Tibial artery (tissue), 4 donors: ENCODE measurements at regions not wholly inside any gene's neighbourhood (a gene's known extent, or its start where the extent isn't known, plus 50 kb on each side); places are given as distances from the start of the nearest gene placed in this dataset.

ENCODE experiments used
- DNase-seq, 2 donors: peaks; one replicate each; pipeline ENCODE4 v3.0.0-alpha.2; 2019
- H3K27ac ChIP-seq, 2 donors: fragments of 200-600 bp; sonication (generic) in 1 of 2; 1 replicate in 1 of 2; 2 replicates in 1 of 2; pipeline ENCODE4 v1.5.1; 2018 to 2019; ENCODE audit warnings: mild to moderate bottlenecking in 1 of 2
- H3K27me3 ChIP-seq, 2 donors: fragments of 200-600 bp; sonication (generic) in 1 of 2; one replicate each; pipeline versions ENCODE4 v1.5.1 to v1.6.0; 2016 to 2019
- H3K36me3 ChIP-seq, 3 donors: fragments of 200-600 bp; sonication (generic) in 2 of 3; one replicate each; pipeline ENCODE4 v1.5.1; 2016 to 2019; ENCODE audit warnings: mild to moderate bottlenecking in 2 of 3
- H3K4me1 ChIP-seq, 4 donors: fragments of 200-600 bp; sonication (generic) in 2 of 4; 1 replicate in 3 of 4; 2 replicates in 1 of 4; pipeline ENCODE4 v1.5.1; 2016 to 2019
- H3K4me3 ChIP-seq, 2 donors: fragments of 200-600 bp; sonication (generic) in 1 of 2; 1 replicate in 1 of 2; 2 replicates in 1 of 2; pipeline ENCODE4 v1.5.1; 2018 to 2019; ENCODE audit warnings: mild to moderate bottlenecking in 2 of 2
- H3K9me3 ChIP-seq, 3 donors: fragments of 200-600 bp; sonication (generic) in 1 of 3; one replicate each; pipeline ENCODE4 v1.5.1; 2016 to 2019
- intact Hi-C: fragments of 100-400 bp; cut with DNase I; formaldehyde crosslinking; loops from one replicate; pipeline ENCODE4 v1.15.0; 2023; ENCODE audit warnings: low total_unique reads
- TF ChIP-seq, protein P1 (sequence below), 2 experiments: fragments of 200-600 bp in 1 of 2; fragments of 450-650 bp in 1 of 2; IDR thresholded peaks; one replicate each; pipeline ENCODE4 v1.5.1; 2017 to 2019; ENCODE audit warnings: antibody characterized with exemption in 2 of 2, mild to moderate bottlenecking in 1 of 2, moderate library complexity in 1 of 2

DNA sequence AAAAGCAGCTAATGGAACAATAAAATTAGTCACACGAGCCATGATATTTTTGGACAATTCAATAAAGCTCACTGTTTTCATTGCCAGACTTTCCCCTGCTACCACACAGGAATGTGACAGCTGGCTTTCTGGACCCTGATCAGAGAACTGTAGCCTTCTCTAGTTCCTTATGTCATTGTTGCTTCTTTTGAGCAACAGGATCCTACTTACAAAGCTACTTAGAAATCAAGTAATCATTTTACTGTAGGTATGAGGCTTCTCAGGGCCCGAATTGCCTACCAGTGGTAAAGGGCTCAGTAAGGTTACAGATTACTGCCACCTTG lies 94.3 kb upstream of the AADACL2 start:
- Histone ChIP-seq H3K36me3 (no peaks in the 10 kb centered on the region), H3K4me1 (no peaks in the 10 kb centered on the region), H3K27me3 (no peaks in the 10 kb centered on the region), H3K4me3 (no peak overlapping the region), H3K27ac (no peak overlapping the region), H3K9me3 (no peaks in the 10 kb centered on the region)
- intact Hi-C loops: no loop called here
- no peak for DNase-seq
- TF ChIP-seq, protein P1, sequence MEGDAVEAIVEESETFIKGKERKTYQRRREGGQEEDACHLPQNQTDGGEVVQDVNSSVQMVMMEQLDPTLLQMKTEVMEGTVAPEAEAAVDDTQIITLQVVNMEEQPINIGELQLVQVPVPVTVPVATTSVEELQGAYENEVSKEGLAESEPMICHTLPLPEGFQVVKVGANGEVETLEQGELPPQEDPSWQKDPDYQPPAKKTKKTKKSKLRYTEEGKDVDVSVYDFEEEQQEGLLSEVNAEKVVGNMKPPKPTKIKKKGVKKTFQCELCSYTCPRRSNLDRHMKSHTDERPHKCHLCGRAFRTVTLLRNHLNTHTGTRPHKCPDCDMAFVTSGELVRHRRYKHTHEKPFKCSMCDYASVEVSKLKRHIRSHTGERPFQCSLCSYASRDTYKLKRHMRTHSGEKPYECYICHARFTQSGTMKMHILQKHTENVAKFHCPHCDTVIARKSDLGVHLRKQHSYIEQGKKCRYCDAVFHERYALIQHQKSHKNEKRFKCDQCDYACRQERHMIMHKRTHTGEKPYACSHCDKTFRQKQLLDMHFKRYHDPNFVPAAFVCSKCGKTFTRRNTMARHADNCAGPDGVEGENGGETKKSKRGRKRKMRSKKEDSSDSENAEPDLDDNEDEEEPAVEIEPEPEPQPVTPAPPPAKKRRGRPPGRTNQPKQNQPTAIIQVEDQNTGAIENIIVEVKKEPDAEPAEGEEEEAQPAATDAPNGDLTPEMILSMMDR (IDR thresholded peaks at IDR 0.05): no peak

DNA sequence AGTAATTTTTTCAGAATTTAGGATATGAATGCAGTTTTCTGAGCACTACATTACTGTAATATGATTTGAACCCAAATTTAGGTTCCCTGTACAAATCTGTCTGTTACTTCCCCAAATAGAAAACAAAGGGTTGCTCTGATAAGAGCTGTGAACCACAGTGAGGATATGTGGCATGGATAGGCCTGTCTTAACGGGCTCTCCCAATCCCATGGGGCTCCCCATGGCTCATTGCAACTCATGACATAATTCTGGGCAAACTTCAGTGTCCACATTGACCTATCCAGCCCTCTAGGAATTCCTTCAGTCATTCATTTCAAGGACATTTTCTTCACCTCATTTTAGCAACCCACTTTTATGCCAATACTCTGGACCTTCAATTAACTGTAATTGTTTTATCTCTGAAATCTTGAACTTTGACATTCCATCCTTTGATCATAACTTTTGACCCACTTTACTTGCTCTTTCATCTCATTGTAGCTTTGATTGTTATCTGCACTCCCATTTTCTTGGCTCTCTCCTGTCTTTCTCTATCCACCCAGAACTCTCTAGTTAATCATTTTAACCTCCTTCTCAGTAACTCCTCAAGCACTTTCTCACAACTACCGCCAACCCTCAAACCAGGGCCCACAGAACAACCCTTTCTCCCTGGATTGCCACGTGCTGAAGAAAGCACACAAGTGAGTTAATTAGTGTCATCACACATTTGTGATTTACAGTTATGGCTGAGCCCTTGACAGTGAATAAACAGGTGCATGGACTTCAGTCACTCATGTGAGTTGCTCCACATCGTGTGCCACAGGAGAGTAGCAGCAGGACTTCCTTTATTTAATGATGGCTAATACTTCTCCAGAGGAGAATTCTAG lies 94.9 kb upstream of the AADACL2 start:
- H3K36me3 ChIP-seq: no peaks in the 10 kb centered on the region
- DNase-seq: no peak
- intact Hi-C loops: no loop called here
- no peaks in the 10 kb centered on the region for H3K9me3 ChIP-seq
- TF ChIP-seq, protein P1 (IDR thresholded peaks at IDR 0.05): no peak
- H3K27me3 ChIP-seq: no peaks in the 10 kb centered on the region
- H3K27ac ChIP-seq: no peak overlapping the region
- no peaks in the 10 kb centered on the region for H3K4me1 ChIP-seq
- H3K4me3 ChIP-seq: no peak overlapping the region

DNA sequence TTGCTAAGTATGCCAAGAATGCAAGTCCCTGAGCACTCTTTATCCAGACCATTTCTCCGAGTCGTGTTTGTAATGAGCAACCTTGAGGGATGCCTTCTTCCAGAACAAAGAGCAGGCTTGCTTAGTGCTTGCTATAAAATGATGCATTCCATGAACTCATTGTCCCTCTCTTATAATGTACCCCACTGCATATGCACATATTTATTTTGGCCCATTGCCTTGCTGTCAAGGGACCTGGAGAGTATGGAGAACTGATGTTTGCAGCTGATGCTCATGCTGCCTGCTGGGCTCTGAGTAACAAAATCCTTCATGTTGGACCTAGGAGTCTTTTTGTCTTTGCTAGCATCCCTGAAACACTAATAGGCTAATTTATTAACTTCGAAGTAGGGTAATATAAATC lies 97.8 kb upstream of the AADACL2 start:
- no peaks in the 10 kb centered on the region for H3K9me3 ChIP-seq
- intact Hi-C loops: no loop called here

DNA sequence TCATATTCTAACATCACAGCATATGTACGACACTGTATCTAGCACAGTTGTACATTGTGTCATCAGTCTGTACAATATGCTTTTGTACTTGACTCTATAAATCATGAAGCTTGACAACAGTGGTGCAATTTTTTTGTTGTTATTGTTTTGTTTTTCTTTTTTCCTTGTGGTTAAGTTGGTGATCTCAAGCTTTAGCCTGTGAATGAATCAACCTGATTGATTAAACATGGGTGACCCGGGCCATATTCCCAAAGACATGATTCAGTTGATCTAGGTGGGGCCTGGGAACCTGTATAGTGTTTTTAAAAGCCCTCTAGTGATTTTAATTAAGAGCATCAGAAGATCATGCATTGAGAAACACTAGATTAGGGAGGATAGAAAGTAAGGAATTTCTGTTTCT lies 101.8 kb upstream of the AADACL2 start:
- Histone ChIP-seq H3K36me3 (no peaks in the 10 kb centered on the region), H3K4me1 (peaks cover 0 to 34% (median 17%) of the 10 kb centered on the region in 4 donors), H3K9me3 (no peaks in the 10 kb centered on the region), H3K4me3 (no peak overlapping the region), H3K27me3 (no peaks in the 10 kb centered on the region), H3K27ac (peak overlapping the region; percentile 25 to 48)
- intact Hi-C loops: no loop called here
- no peak for DNase-seq
- TF ChIP-seq, protein P1 (IDR thresholded peaks at IDR 0.05): no peak

More for the DNA sequence above, 97.8 kb upstream of the AADACL2 start:
- Histone ChIP-seq H3K36me3 (no peaks in the 10 kb centered on the region), H3K4me1 (peaks cover 0 to 21% (median 15%) of the 10 kb centered on the region in 4 donors), H3K27me3 (no peaks in the 10 kb centered on the region), H3K4me3 (no peak overlapping the region), H3K27ac (no peak overlapping the region)
- TF ChIP-seq, protein P1 (IDR thresholded peaks at IDR 0.05): no peak
- DNase-seq: no peak

DNA sequence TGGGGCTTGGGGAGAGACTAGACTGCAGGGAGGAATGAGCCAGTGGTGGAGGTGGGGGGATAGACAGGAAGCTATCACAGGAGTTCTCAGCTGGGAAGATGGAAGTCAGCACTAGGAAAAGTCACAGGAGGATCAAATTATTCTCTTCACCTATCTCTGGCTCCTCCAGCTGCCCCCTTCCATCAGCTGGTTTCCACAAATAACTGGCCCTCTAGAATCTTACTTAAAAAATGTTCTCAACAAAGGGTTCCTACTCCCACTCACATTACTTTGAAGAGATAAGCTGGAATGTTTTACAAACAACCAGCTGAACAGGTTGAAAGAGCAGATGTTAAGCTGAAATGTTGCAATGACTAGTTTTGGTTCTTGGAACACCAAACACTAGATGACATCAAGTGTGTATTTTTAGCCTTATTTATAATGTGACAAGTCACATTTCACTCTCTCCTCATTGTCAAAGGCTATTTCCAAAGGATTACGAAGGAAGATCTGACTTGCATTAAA lies 102.7 kb upstream of the AADACL2 start:
- no peak overlapping the region for H3K4me3 ChIP-seq
- intact Hi-C loops: no loop called here
- peaks cover 0 to 34% (median 17%) of the 10 kb centered on the region in 4 donors for H3K4me1 ChIP-seq
- TF ChIP-seq, protein P1 (IDR thresholded peaks at IDR 0.05): no peak
- DNase-seq: no peak
- no peaks in the 10 kb centered on the region for H3K9me3 ChIP-seq
- H3K27ac ChIP-seq: peak overlapping the region; percentile 48 to 53
- H3K36me3 ChIP-seq: no peaks in the 10 kb centered on the region
- no peaks in the 10 kb centered on the region for H3K27me3 ChIP-seq
